ENCODE measurements at regions not wholly inside any gene's neighbourhood (a gene's known extent, or its start where the extent isn't known, plus 50 kb on each side); places are given as distances from the start of the nearest gene placed in this dataset.
"Not testable (repeated sequence)": the region's sequence is repeated elsewhere in the genome, so short reads cannot be mapped to it uniquely, and the experiment has no call there.

- peak overlapping the region; percentile 82 for H3K4me2 ChIP-seq (ENCODE audit: low read length)
- peak overlapping the region; percentile 82 for H3K9ac ChIP-seq (ENCODE audit: low read length)
- Mint-ChIP-seq H3K36me3 (ENCODE audit: low read depth, unreplicated experiment) (no peaks in the 10 kb centered on the region), H3K27me3 (ENCODE audit: low read depth, unreplicated experiment) (no peaks in the 10 kb centered on the region), H3K9me3 (ENCODE audit: unreplicated experiment) (no peaks in the 10 kb centered on the region), H3K4me1 (ENCODE audit: low read depth, unreplicated experiment) (peaks cover 29% of the 10 kb centered on the region), H3K27ac (ENCODE audit: unreplicated experiment) (peak overlapping the region; percentile 99), H3K4me3 (ENCODE audit: unreplicated experiment) (no peak overlapping the region)
- no peak overlapping the region for H2AFZ ChIP-seq (ENCODE audit: low read depth, low read length)
- no peak for TF ChIP-seq EZH2 (IDR thresholded peaks at IDR 0.05; ENCODE audit: insufficient read depth, low read length)
- TF ChIP-seq CTCF (IDR thresholded peaks at IDR 0.05; ENCODE audit: insufficient read depth, low read depth, low read length): no peak
- no peaks in the 10 kb centered on the region for H4K20me1 ChIP-seq (ENCODE audit: insufficient read depth, low read length)
- FAIRE-seq: peak; percentile 100
- no peaks in the 10 kb centered on the region for H3K36me3 ChIP-seq (ENCODE audit: insufficient read depth, low read length)
- peaks cover 23% of the 10 kb centered on the region for H3K4me1 ChIP-seq (ENCODE audit: insufficient read depth, low read length)
- H3K27ac ChIP-seq (ENCODE audit: low read depth, low read length): peak overlapping the region; percentile 93
- no peaks in the 10 kb centered on the region for H3K9me3 ChIP-seq (ENCODE audit: insufficient read depth, low read depth, low read length)
- DNase-seq (ENCODE audit: low read depth): peak; percentile 96
- H3K79me2 ChIP-seq (ENCODE audit: insufficient read depth, low read length): no peaks in the 10 kb centered on the region
- H3K27me3 ChIP-seq (ENCODE audit: insufficient read depth, low read length): no peaks in the 10 kb centered on the region
- H3K4me3 ChIP-seq (ENCODE audit: insufficient read depth, low read depth, low read length): peak overlapping the region; percentile 23
Measured at GRCh38 chrX:73916931-73917667, 64.6 kb upstream of the XIST start.

GRCh38 chrX:73916489-73916888 is 64.0 kb upstream of the XIST start:
- no peaks in the 10 kb centered on the region for H3K36me3 Mint-ChIP-seq (ENCODE audit: low read depth, unreplicated experiment)
- peaks cover 23% of the 10 kb centered on the region for H3K4me1 ChIP-seq (ENCODE audit: insufficient read depth, low read length)
- no peak for FAIRE-seq

GRCh38 chrX:73914792-73915191 is 62.3 kb upstream of the XIST start:
- not testable (repeated sequence) for H3K9me3 ChIP-seq (ENCODE audit: insufficient read depth, low read depth, low read length); FAIRE-seq; H4K20me1 ChIP-seq (ENCODE audit: insufficient read depth, low read length); H3K9me3 Mint-ChIP-seq (ENCODE audit: unreplicated experiment); H3K4me3 Mint-ChIP-seq (ENCODE audit: unreplicated experiment); H3K27me3 ChIP-seq (ENCODE audit: insufficient read depth, low read length); H3K36me3 Mint-ChIP-seq (ENCODE audit: low read depth, unreplicated experiment); H3K27ac ChIP-seq (ENCODE audit: low read depth, low read length); H3K4me2 ChIP-seq (ENCODE audit: low read length); H3K36me3 ChIP-seq (ENCODE audit: insufficient read depth, low read length); H3K4me3 ChIP-seq (ENCODE audit: insufficient read depth, low read depth, low read length); H3K27me3 Mint-ChIP-seq (ENCODE audit: low read depth, unreplicated experiment); H2AFZ ChIP-seq (ENCODE audit: low read depth, low read length); H3K79me2 ChIP-seq (ENCODE audit: insufficient read depth, low read length); DNase-seq (ENCODE audit: low read depth); H3K9ac ChIP-seq (ENCODE audit: low read length)
- H3K4me1 ChIP-seq (ENCODE audit: insufficient read depth, low read length): peaks cover 23% of the 10 kb centered on the region
- H3K27ac Mint-ChIP-seq (ENCODE audit: unreplicated experiment): peak overlapping the region; percentile 58
- peaks cover 29% of the 10 kb centered on the region for H3K4me1 Mint-ChIP-seq (ENCODE audit: low read depth, unreplicated experiment)

More at GRCh38 chrX:73916489-73916888, 64.0 kb upstream of the XIST start:
- H3K9ac ChIP-seq (ENCODE audit: low read length): peak overlapping the region; percentile 75
- H3K4me2 ChIP-seq (ENCODE audit: low read length): peak overlapping the region; percentile 82
- H3K36me3 ChIP-seq (ENCODE audit: insufficient read depth, low read length): no peaks in the 10 kb centered on the region
- H3K27me3 ChIP-seq (ENCODE audit: insufficient read depth, low read length): no peaks in the 10 kb centered on the region
- H3K27ac Mint-ChIP-seq (ENCODE audit: unreplicated experiment): peak overlapping the region; percentile 99
- H3K9me3 Mint-ChIP-seq (ENCODE audit: unreplicated experiment): no peaks in the 10 kb centered on the region
- H3K27me3 Mint-ChIP-seq (ENCODE audit: low read depth, unreplicated experiment): no peaks in the 10 kb centered on the region
- H2AFZ ChIP-seq (ENCODE audit: low read depth, low read length): no peak overlapping the region
- peak overlapping the region; percentile 89 for H3K27ac ChIP-seq (ENCODE audit: low read depth, low read length)
- H3K9me3 ChIP-seq (ENCODE audit: insufficient read depth, low read depth, low read length): no peaks in the 10 kb centered on the region
- DNase-seq (ENCODE audit: low read depth): no peak
- H3K4me3 Mint-ChIP-seq (ENCODE audit: unreplicated experiment): no peak overlapping the region
- TF ChIP-seq EZH2 (IDR thresholded peaks at IDR 0.05; ENCODE audit: insufficient read depth, low read length) (no peak), CTCF (IDR thresholded peaks at IDR 0.05; ENCODE audit: insufficient read depth, low read depth, low read length) (no peak)
- H3K4me3 ChIP-seq (ENCODE audit: insufficient read depth, low read depth, low read length): no peak overlapping the region
- H3K79me2 ChIP-seq (ENCODE audit: insufficient read depth, low read length): no peaks in the 10 kb centered on the region
- no peaks in the 10 kb centered on the region for H4K20me1 ChIP-seq (ENCODE audit: insufficient read depth, low read length)
- peaks cover 29% of the 10 kb centered on the region for H3K4me1 Mint-ChIP-seq (ENCODE audit: low read depth, unreplicated experiment)
